ENCODE measurements at regions not wholly inside any gene's neighbourhood (a gene's known extent, or its start where the extent isn't known, plus 50 kb on each side); places are given as distances from the start of the nearest gene placed in this dataset.
"Not testable (repeated sequence)": the region's sequence is repeated elsewhere in the genome, so short reads cannot be mapped to it uniquely, and the experiment has no call there.

GRCh38 chr12:63508543-63508942 is 159.8 kb downstream of the DPY19L2 start:
- DNase-seq = no peak

- DNase-seq = no peak
Observed at GRCh38 chr12:63499567-63499966, 168.7 kb downstream of the DPY19L2 start.

GRCh38 chr12:63498239-63498638 is 170.1 kb downstream of the DPY19L2 start:
- no peak for DNase-seq

GRCh38 chr12:63496654-63497053 is 171.6 kb downstream of the DPY19L2 start:
- no peak for DNase-seq

GRCh38 chr12:63495974-63496373 is 172.3 kb downstream of the DPY19L2 start:
- DNase-seq = no peak

- DNase-seq = not testable (repeated sequence)
Observed at GRCh38 chr12:63493357-63493756, 174.9 kb downstream of the DPY19L2 start.

- no peak for DNase-seq
Observed at GRCh38 chr12:63480186-63480585, 188.1 kb downstream of the DPY19L2 start.

- no peak for DNase-seq
Observed at GRCh38 chr12:63470161-63470560, 198.1 kb downstream of the DPY19L2 start.

GRCh38 chr12:63467951-63468350 is 200.3 kb downstream of the DPY19L2 start:
- no peak for DNase-seq

- no peak for DNase-seq
Observed at GRCh38 chr12:63457857-63458256, 210.4 kb downstream of the DPY19L2 start.

GRCh38 chr12:63457428-63457827 is 210.9 kb downstream of the DPY19L2 start:
- DNase-seq = no peak

- no peak for DNase-seq
Observed at GRCh38 chr12:63450816-63451215, 217.5 kb downstream of the DPY19L2 start.

- DNase-seq = no peak
Observed at GRCh38 chr12:63450334-63450733, 218.0 kb downstream of the DPY19L2 start.

GRCh38 chr12:63445224-63445880 is 222.9 kb downstream of the DPY19L2 start:
- no peak for DNase-seq

- no peak for DNase-seq
Observed at GRCh38 chr12:63440048-63440447, 228.2 kb downstream of the DPY19L2 start.

- not testable (repeated sequence) for DNase-seq
Observed at GRCh38 chr12:63434384-63434783, 233.9 kb downstream of the DPY19L2 start.

- DNase-seq = not testable (repeated sequence)
Observed at GRCh38 chr12:63427969-63428368, 240.3 kb downstream of the DPY19L2 start.

- DNase-seq = not testable (repeated sequence)
Observed at GRCh38 chr12:63427029-63427428, 241.3 kb downstream of the DPY19L2 start.

GRCh38 chr12:63424671-63425070 is 243.6 kb downstream of the DPY19L2 start:
- DNase-seq = no peak

GRCh38 chr12:63423839-63424238 is 244.5 kb downstream of the DPY19L2 start:
- DNase-seq = no peak

- peak; percentile 70 for DNase-seq
Observed at GRCh38 chr12:63420206-63420644, 248.1 kb downstream of the DPY19L2 start.

- no peak for DNase-seq
Observed at GRCh38 chr12:63419154-63419553, 249.1 kb downstream of the DPY19L2 start.

GRCh38 chr12:63416788-63417187 is 251.5 kb downstream of the DPY19L2 start:
- no peak for DNase-seq

GRCh38 chr12:63415357-63415756 is 252.9 kb downstream of the DPY19L2 start:
- DNase-seq = no peak

- DNase-seq = no peak
Observed at GRCh38 chr12:63410197-63410596, 258.1 kb downstream of the DPY19L2 start.

All from NCI-H1105 treated with DMSO at 0.1 percent for 48 hours (cell line).